GM12878 (cell line): ENCODE measurements at regions not wholly inside any gene's neighbourhood (a gene's known extent, or its start where the extent isn't known, plus 50 kb on each side); places are given as distances from the start of the nearest gene placed in this dataset.

Source experiments
- ATAC-seq: fragments of 200-7000 bp; cut with Tn5 transposase; 3 replicates; pipeline ENCODE4 v1.9.1; 2020; ENCODE audit warnings: mild to moderate bottlenecking, moderate library complexity
- BruUV-seq: library from RNA; stranded (reverse); fragments of 400-500 nt; replicated peaks from 2 replicates; lab custom pipeline; 2021; lab: Mats Ljungman, UMichigan
- CTCF ChIA-PET: fragments of 300-600 bp; sonication (Branson Sonifier 250); formaldehyde crosslinking; extraction: SDS; loops from one replicate; lab custom pipeline; 2021; ENCODE audit warnings: inconsistent platforms; lab: Yijun Ruan, JAX
- POLR2A ChIA-PET: fragments of 350-600 bp; formaldehyde crosslinking; extraction: SDS; loops from one replicate; lab custom pipeline; 2021; ENCODE audit warnings: inconsistent platforms; lab: Charles Lee
- RAD21 ChIA-PET: fragments of 300-600 bp; sonication (Branson Sonifier 250); formaldehyde crosslinking; loops from one replicate; lab custom pipeline; 2023; ENCODE audit warnings: antibody characterized with exemption; ENCODE audit not compliant: unreplicated experiment; lab: Charles Lee
- SMC1A ChIA-PET: fragments of 300-600 bp; sonication (Branson Sonifier 250); formaldehyde crosslinking; loops from one replicate; lab custom pipeline; 2023; ENCODE audit not compliant: unreplicated experiment, uncharacterized antibody; lab: Charles Lee
- DNase-seq: peaks from one replicate; pipeline ENCODE4 v3.0.0-alpha.2; 2011; ENCODE audit warnings: low read depth, low spot score
- FAIRE-seq: peaks from 3 replicates; lab custom pipeline; 2011; peaks lifted over from hg19 to GRCh38; lab: Jason Lieb, UNC
- H2AFZ ChIP-seq: 2 replicates; pipeline ENCODE4 v1.6.0; 2011; ENCODE audit warnings: low read depth, low read length, control low read depth; ENCODE audit not compliant: control insufficient read depth
- H3K27ac ChIP-seq: 2 replicates; pipeline ENCODE4 v1.5.1; 2011; ENCODE audit warnings: control low read depth; ENCODE audit not compliant: control insufficient read depth, insufficient read depth
- H3K27me3 ChIP-seq, 2 experiments: replicated peaks in 1 of 2; 2 replicates each; pipeline versions ENCODE4 v1.6.0 to v1.6.1; 2011; ENCODE audit warnings: low read length in 1 of 2; ENCODE audit not compliant: control insufficient read depth in 2 of 2, insufficient read depth in 2 of 2
- H3K36me3 ChIP-seq, 2 experiments: 2 replicates each; pipeline ENCODE4 v1.5.1; 2011; ENCODE audit warnings: low read length in 1 of 2; ENCODE audit not compliant: control insufficient read depth in 2 of 2, insufficient read depth in 2 of 2
- H3K4me1 ChIP-seq: 2 replicates; pipeline ENCODE4 v1.6.1; 2011; ENCODE audit warnings: mild to moderate bottlenecking, low read length, moderate library complexity, mixed read lengths; ENCODE audit not compliant: control insufficient read depth, insufficient read depth
- H3K4me2 ChIP-seq: 2 replicates; pipeline ENCODE4 v1.6.0; 2011; ENCODE audit warnings: control low read depth; ENCODE audit not compliant: control insufficient read depth, insufficient read depth
- H3K4me3 ChIP-seq: fragments of 200-600 bp; sonication (generic); 2 replicates; pipeline ENCODE4 v1.5.1; 2016
- H3K79me2 ChIP-seq: 2 replicates; pipeline ENCODE4 v1.6.0; 2011; ENCODE audit warnings: low read length; ENCODE audit not compliant: control insufficient read depth, insufficient read depth
- H3K9ac ChIP-seq: 2 replicates; pipeline ENCODE4 v1.8.0; 2011; ENCODE audit warnings: low read length, control low read depth, mixed read lengths; ENCODE audit not compliant: control insufficient read depth, insufficient read depth
- H3K9me3 ChIP-seq: replicated peaks from 3 replicates; pipeline ENCODE4 v1.5.1; 2011; ENCODE audit warnings: mild to moderate bottlenecking, low read length; ENCODE audit not compliant: control insufficient read depth, insufficient read depth
- H4K20me1 ChIP-seq: 2 replicates; pipeline ENCODE4 v1.6.0; 2011; ENCODE audit not compliant: control insufficient read depth, insufficient read depth
- DPF2 ChIP-seq: fragments of 450-650 bp; IDR thresholded peaks from 2 replicates; pipeline ENCODE4 v1.6.1; 2017; ENCODE audit warnings: mild to moderate bottlenecking
- EP300 ChIP-seq, 2 experiments: fragments of 150-350 bp in 1 of 2; IDR thresholded peaks; 2 replicates each; pipeline ENCODE4 v1.6.1; 2011 to 2012; ENCODE audit warnings: low read depth in 2 of 2, low read length in 2 of 2, borderline replicate concordance in 1 of 2, improper control_type of control experiment in 1 of 2, inconsistent platforms in 1 of 2; ENCODE audit not compliant: control insufficient read depth in 1 of 2
- IKZF1 ChIP-seq: fragments of 450-650 bp; conservative IDR thresholded peaks from 2 replicates; pipeline ENCODE4 v1.6.1; 2017; ENCODE audit warnings: antibody characterized with exemption, mild to moderate bottlenecking
- IRF4 ChIP-seq: IDR thresholded peaks from 2 replicates; pipeline ENCODE4 v1.6.1; 2011; ENCODE audit warnings: low read depth, low read length
- MEF2A ChIP-seq: IDR thresholded peaks from 2 replicates; pipeline ENCODE4 v1.6.1; 2011; ENCODE audit warnings: low read depth, mild to moderate bottlenecking, low read length, moderate library complexity; ENCODE audit not compliant: insufficient read depth
- PRDM15 ChIP-seq: fragments of 450-650 bp; formaldehyde crosslinking; IDR thresholded peaks from 2 replicates; pipeline ENCODE4 v1.4.0; 2020; ENCODE audit warnings: mild to moderate bottlenecking, moderate library complexity
- SPI1 ChIP-seq: IDR thresholded peaks from 2 replicates; pipeline ENCODE4 v1.6.1; 2011; ENCODE audit warnings: low read depth, mild to moderate bottlenecking, low read length, moderate library complexity, borderline replicate concordance; ENCODE audit not compliant: insufficient read depth
- TCF7 ChIP-seq: IDR thresholded peaks from 2 replicates; pipeline ENCODE4 v1.6.1; 2014; ENCODE audit warnings: antibody characterized with exemption, borderline replicate concordance
- WGBS: methylation state at CpG from one replicate; pipeline ENCODE4 v1.1.6; 2016; ENCODE audit warnings: low lambda C conversion rate; ENCODE audit not compliant: insufficient replicate concordance, insufficient coverage; ENCODE audit errors: missing lambda C conversion rate; 5-methylcytosine and 5-hydroxymethylcytosine counted together
- in situ Hi-C: fragments of 300-500 bp; cut with MboI; formaldehyde crosslinking; loops from 9 replicates; pipeline ENCODE4 v1.14.3; 2018; ENCODE audit warnings: mixed read lengths
- intact Hi-C: fragments of 100-400 bp; cut with micrococcal nuclease; formaldehyde crosslinking; loops from one replicate; pipeline ENCODE4 v1.14.2; 2022; ENCODE audit not compliant: unreplicated experiment

DNA sequence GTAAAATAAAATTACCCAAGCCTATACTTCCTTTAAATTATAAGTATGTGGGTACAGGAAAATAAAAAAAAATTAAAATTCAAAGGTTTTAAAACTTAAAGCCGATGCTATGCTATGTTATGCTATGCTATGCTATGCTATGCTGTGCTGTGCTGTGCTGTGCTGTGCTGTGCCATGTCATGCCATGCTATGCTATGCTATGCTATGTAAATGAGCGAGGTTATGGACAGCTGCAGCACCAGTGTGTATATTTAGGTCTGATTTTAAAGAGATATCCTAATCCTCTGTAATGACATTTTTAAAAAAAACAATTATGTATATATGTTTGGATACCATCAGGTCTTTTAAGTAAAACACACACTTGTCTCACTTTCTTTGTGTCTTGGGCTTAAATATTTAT, 1822.0 kb upstream of the SEL1L start (continued):
- no peak for TF ChIP-seq TCF7
- no peak for TF ChIP-seq IRF4

GRCh38 chr14:83356080-83356479, 1822.4 kb upstream of the SEL1L start:
- ATAC-seq (peak; percentile 93), DNase-seq (no peak), FAIRE-seq (no peak)
- Histone ChIP-seq H3K4me1 (no peaks in the 10 kb centered on the region), H3K4me3 (no peak overlapping the region), H3K79me2 (no peaks in the 10 kb centered on the region), H3K27ac (no peak overlapping the region), H4K20me1 (no peaks in the 10 kb centered on the region), H3K27me3 (no peaks in the 10 kb centered on the region), H2AFZ (no peak overlapping the region), H3K9me3 (no peaks in the 10 kb centered on the region), H3K4me2 (no peak overlapping the region), H3K36me3 (no peaks in the 10 kb centered on the region), H3K9ac (no peak overlapping the region)
- CTCF ChIA-PET: no interaction called here
- BruUV-seq: no TSS peak
- RAD21 ChIA-PET: no interaction called here
- WGBS: 45% methylated on average over 5 of the region's 5 CpGs
- POLR2A ChIA-PET: interaction anchor here (1.1 kb wide), 1 partner anchor 11 kb away, joined by 3 read pairs; no protein-coding TSS in a partner anchor
- in situ Hi-C loops (no loop called here), intact Hi-C loops (no loop called here)
- SMC1A ChIA-PET: no interaction called here
- TF ChIP-seq SPI1 (peak; percentile 88), IKZF1 (0 out of 2 replicates have a peak, but pooled peaks have one; percentile 32), EP300 (IDR thresholded peaks at IDR 0.05; ENCODE audit: borderline replicate concordance in 1 of 2, control insufficient read depth in 1 of 2, low read depth in 2 of 2, low read length in 2 of 2) (0 out of 4 replicates have a peak, but pooled peaks of 1 of the 2 experiments have one; percentile 51), DPF2 (0 out of 2 replicates have a peak, but pooled peaks have one; percentile 37), MEF2A (no peak), PRDM15 (CRISPR knock-in tag) (no peak)
